CD8-positive, alpha-beta memory T cell (primary cell): ENCODE measurements at regions not wholly inside any gene's neighbourhood (a gene's known extent, or its start where the extent isn't known, plus 50 kb on each side); places are given as distances from the start of the nearest gene placed in this dataset.

Experiments used
- CTCF ChIA-PET: fragments of 350-600 bp; sonication (Branson Sonifier 250); formaldehyde crosslinking; loops from one replicate; lab custom pipeline; 2021; ENCODE audit warnings: antibody characterized with exemption; lab: Charles Lee
- POLR2A ChIA-PET: fragments of 350-600 bp; sonication (Branson Sonifier 250); formaldehyde crosslinking; loops from one replicate; lab custom pipeline; 2021; ENCODE audit warnings: antibody characterized with exemption; lab: Charles Lee
- DNase-seq, 5 donors: peaks; one replicate each; pipeline versions ENCODE4 v3.0.0 to v3.0.0-alpha.2; 2020 to 2022; ENCODE audit warnings: mixed read lengths in 1 of 5
- H3K27ac ChIP-seq: one replicate; pipeline ENCODE4 v1.7.0; 2013; ENCODE audit warnings: low read depth, mild to moderate bottlenecking, low read length, moderate library complexity
- H3K27me3 ChIP-seq: 2 replicates; pipeline ENCODE4 v1.7.0; 2013; ENCODE audit warnings: low read length, mild to moderate bottlenecking; ENCODE audit not compliant: insufficient read depth, poor library complexity, severe bottlenecking
- H3K36me3 ChIP-seq: 2 replicates; pipeline ENCODE4 v1.7.0; 2013; ENCODE audit warnings: mild to moderate bottlenecking, low read length, moderate library complexity; ENCODE audit not compliant: insufficient read depth
- H3K4me1 ChIP-seq: 2 replicates; pipeline ENCODE4 v1.7.0; 2013; ENCODE audit warnings: mild to moderate bottlenecking, low read length, moderate library complexity; ENCODE audit not compliant: insufficient read depth
- H3K4me3 ChIP-seq: 2 replicates; pipeline ENCODE4 v1.7.0; 2013; ENCODE audit warnings: mild to moderate bottlenecking, low read length
- H3K9me3 ChIP-seq: 2 replicates; pipeline ENCODE4 v1.7.0; 2013; ENCODE audit warnings: mild to moderate bottlenecking, low read length
- H3K27ac Mint-ChIP-seq, 8 donors: one replicate each; pipeline ENCODE4 v1.8.0; 2020 to 2021; ENCODE audit warnings: mixed read lengths in 8 of 8, mild to moderate bottlenecking in 6 of 8, inconsistent platforms in 3 of 8, moderate library complexity in 3 of 8
- H3K27me3 Mint-ChIP-seq, 2 donors: one replicate each; pipeline ENCODE4 v1.8.0; 2020 to 2021; ENCODE audit warnings: mixed read lengths in 2 of 2, mild to moderate bottlenecking in 1 of 2, moderate library complexity in 1 of 2
- H3K36me3 Mint-ChIP-seq, 3 donors: one replicate each; pipeline ENCODE4 v1.8.0; 2020 to 2021; ENCODE audit warnings: mixed read lengths in 3 of 3, inconsistent platforms in 1 of 3, mild to moderate bottlenecking in 1 of 3
- H3K4me1 Mint-ChIP-seq, 3 donors: one replicate each; pipeline ENCODE4 v1.8.0; 2020 to 2021; ENCODE audit warnings: mixed read lengths in 3 of 3, inconsistent platforms in 1 of 3, mild to moderate bottlenecking in 1 of 3
- H3K4me3 Mint-ChIP-seq, 7 donors: one replicate each; pipeline ENCODE4 v1.8.0; 2020 to 2021; ENCODE audit warnings: mixed read lengths in 7 of 7, mild to moderate bottlenecking in 6 of 7, moderate library complexity in 4 of 7, inconsistent platforms in 2 of 7
- H3K9me3 Mint-ChIP-seq, 5 donors: one replicate each; pipeline ENCODE4 v1.8.0; 2020 to 2022; ENCODE audit warnings: mixed read lengths in 5 of 5, mild to moderate bottlenecking in 3 of 5, moderate library complexity in 2 of 5, inconsistent platforms in 1 of 5

GRCh38 chr3:147200545-147200944 is 205.8 kb downstream of the ZIC4 start:
- no peak overlapping the region for H3K4me3 ChIP-seq
- ChIA-PET CTCF (no interaction called here), POLR2A (no interaction called here)
- no peaks in the 10 kb centered on the region for H3K4me1 ChIP-seq
- DNase-seq, result no peak
- H3K27ac ChIP-seq, result no peak overlapping the region
- Mint-ChIP-seq H3K27ac (no peak overlapping the region), H3K4me3 (no peak overlapping the region), H3K4me1 (no peaks in the 10 kb centered on the region), H3K9me3 (peaks cover 0 to 11% (median 4%) of the 10 kb centered on the region in 5 donors), H3K36me3 (no peaks in the 10 kb centered on the region), H3K27me3 (no peaks in the 10 kb centered on the region)
- no peaks in the 10 kb centered on the region for H3K36me3 ChIP-seq
- H3K9me3 ChIP-seq, result no peaks in the 10 kb centered on the region
- H3K27me3 ChIP-seq, result no peaks in the 10 kb centered on the region

GRCh38 chr3:147197739-147198138 is 208.6 kb downstream of the ZIC4 start:
- Mint-ChIP-seq H3K36me3 (no peaks in the 10 kb centered on the region), H3K27me3 (no peaks in the 10 kb centered on the region)
- POLR2A ChIA-PET, result no interaction called here

GRCh38 chr3:147195887-147196286 is 210.5 kb downstream of the ZIC4 start:
- no peak overlapping the region for H3K4me3 ChIP-seq
- H3K4me1 ChIP-seq, result no peaks in the 10 kb centered on the region
- ChIA-PET CTCF (no interaction called here), POLR2A (no interaction called here)
- DNase-seq, result no peak
- H3K9me3 Mint-ChIP-seq, result peaks cover 2 to 13% (median 4%) of the 10 kb centered on the region in 5 donors
- H3K4me3 Mint-ChIP-seq, result no peak overlapping the region
- H3K36me3 Mint-ChIP-seq, result no peaks in the 10 kb centered on the region
- H3K27me3 Mint-ChIP-seq, result no peaks in the 10 kb centered on the region
- H3K27ac ChIP-seq, result no peak overlapping the region
- no peaks in the 10 kb centered on the region for H3K36me3 ChIP-seq
- H3K4me1 Mint-ChIP-seq, result no peaks in the 10 kb centered on the region
- H3K9me3 ChIP-seq, result peaks cover 3% of the 10 kb centered on the region
- no peaks in the 10 kb centered on the region for H3K27me3 ChIP-seq
- H3K27ac Mint-ChIP-seq, result no peak overlapping the region

More at GRCh38 chr3:147197739-147198138, 208.6 kb downstream of the ZIC4 start:
- Histone ChIP-seq H3K9me3 (no peaks in the 10 kb centered on the region), H3K27me3 (no peaks in the 10 kb centered on the region), H3K4me1 (no peaks in the 10 kb centered on the region), H3K4me3 (no peak overlapping the region), H3K36me3 (no peaks in the 10 kb centered on the region), H3K27ac (no peak overlapping the region)
- CTCF ChIA-PET, result no interaction called here
- Mint-ChIP-seq H3K4me3 (no peak overlapping the region), H3K9me3 (peaks cover 0 to 11% (median 4%) of the 10 kb centered on the region in 5 donors), H3K4me1 (no peaks in the 10 kb centered on the region), H3K27ac (no peak overlapping the region)
- no peak for DNase-seq

- ChIA-PET POLR2A (no interaction called here), CTCF (no interaction called here)
- Histone ChIP-seq H3K27me3 (no peaks in the 10 kb centered on the region), H3K27ac (no peak overlapping the region), H3K4me1 (no peaks in the 10 kb centered on the region), H3K36me3 (no peaks in the 10 kb centered on the region), H3K4me3 (no peak overlapping the region), H3K9me3 (peaks cover 3% of the 10 kb centered on the region)
- Mint-ChIP-seq H3K36me3 (no peaks in the 10 kb centered on the region), H3K4me1 (no peaks in the 10 kb centered on the region), H3K27ac (no peak overlapping the region), H3K4me3 (no peak overlapping the region), H3K9me3 (peaks cover 0 to 26% (median 4%) of the 10 kb centered on the region in 5 donors), H3K27me3 (no peaks in the 10 kb centered on the region)
- no peak for DNase-seq
These were observed 214.5 kb downstream of the ZIC4 start for GRCh38 chr3:147191795-147192385.

GRCh38 chr3:147189016-147189415 is 217.3 kb downstream of the ZIC4 start:
- no peak overlapping the region for H3K4me3 Mint-ChIP-seq
- H3K4me1 Mint-ChIP-seq, result no peaks in the 10 kb centered on the region
- H3K27me3 ChIP-seq, result no peaks in the 10 kb centered on the region
- no peak overlapping the region for H3K27ac Mint-ChIP-seq
- ChIA-PET POLR2A (no interaction called here), CTCF (no interaction called here)
- no peaks in the 10 kb centered on the region for H3K4me1 ChIP-seq
- H3K27me3 Mint-ChIP-seq, result no peaks in the 10 kb centered on the region
- peaks cover 3% of the 10 kb centered on the region for H3K9me3 ChIP-seq
- H3K27ac ChIP-seq, result no peak overlapping the region
- H3K4me3 ChIP-seq, result no peak overlapping the region
- no peaks in the 10 kb centered on the region for H3K36me3 Mint-ChIP-seq
- peaks cover 0 to 23% (median 3%) of the 10 kb centered on the region in 5 donors for H3K9me3 Mint-ChIP-seq
- DNase-seq, result no peak
- no peaks in the 10 kb centered on the region for H3K36me3 ChIP-seq

DNA sequence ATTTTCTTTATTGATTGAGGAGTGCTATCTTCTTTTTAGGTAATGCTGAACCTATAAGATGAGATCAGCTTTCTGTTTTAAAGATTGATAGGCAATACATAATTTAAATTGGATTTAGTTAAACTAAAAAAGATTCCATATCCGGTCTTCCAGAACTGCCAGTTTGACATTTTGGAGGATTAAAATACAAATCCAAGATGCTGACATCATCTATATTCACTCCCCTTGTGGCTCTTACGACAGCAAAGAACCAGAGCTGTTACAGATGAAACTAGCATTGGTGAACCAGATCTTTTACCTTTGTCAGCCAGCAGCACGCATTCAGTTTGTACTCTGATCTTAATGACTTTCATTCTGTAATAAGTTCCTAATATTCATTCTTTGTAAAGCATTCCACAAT is 218.7 kb downstream of the ZIC4 start:
- ChIA-PET POLR2A (no interaction called here), CTCF (no interaction called here)
- no peak overlapping the region for H3K4me3 Mint-ChIP-seq
- no peaks in the 10 kb centered on the region for H3K27me3 Mint-ChIP-seq
- no peaks in the 10 kb centered on the region for H3K4me1 Mint-ChIP-seq
- no peaks in the 10 kb centered on the region for H3K36me3 Mint-ChIP-seq
- Histone ChIP-seq H3K27me3 (no peaks in the 10 kb centered on the region), H3K27ac (no peak overlapping the region), H3K4me3 (no peak overlapping the region), H3K36me3 (no peaks in the 10 kb centered on the region), H3K4me1 (no peaks in the 10 kb centered on the region), H3K9me3 (peaks cover 3% of the 10 kb centered on the region)
- no peak for DNase-seq
- peaks cover 0 to 23% (median 6%) of the 10 kb centered on the region in 5 donors for H3K9me3 Mint-ChIP-seq
- no peak overlapping the region for H3K27ac Mint-ChIP-seq

- CTCF ChIA-PET, result no interaction called here
- DNase-seq, result no peak
- no peak overlapping the region for H3K4me3 Mint-ChIP-seq
- H3K27me3 Mint-ChIP-seq, result no peaks in the 10 kb centered on the region
- no peaks in the 10 kb centered on the region for H3K27me3 ChIP-seq
- H3K36me3 Mint-ChIP-seq, result no peaks in the 10 kb centered on the region
- no peaks in the 10 kb centered on the region for H3K4me1 Mint-ChIP-seq
- no peak overlapping the region for H3K27ac Mint-ChIP-seq
- peaks cover 0 to 16% (median 3%) of the 10 kb centered on the region in 5 donors for H3K9me3 Mint-ChIP-seq
- no peak overlapping the region for H3K27ac ChIP-seq
- no peaks in the 10 kb centered on the region for H3K9me3 ChIP-seq
- POLR2A ChIA-PET, result no interaction called here
- H3K4me1 ChIP-seq, result no peaks in the 10 kb centered on the region
- no peak overlapping the region for H3K4me3 ChIP-seq
- H3K36me3 ChIP-seq, result no peaks in the 10 kb centered on the region
These were observed 220.6 kb downstream of the ZIC4 start for GRCh38 chr3:147185781-147186180.

DNA sequence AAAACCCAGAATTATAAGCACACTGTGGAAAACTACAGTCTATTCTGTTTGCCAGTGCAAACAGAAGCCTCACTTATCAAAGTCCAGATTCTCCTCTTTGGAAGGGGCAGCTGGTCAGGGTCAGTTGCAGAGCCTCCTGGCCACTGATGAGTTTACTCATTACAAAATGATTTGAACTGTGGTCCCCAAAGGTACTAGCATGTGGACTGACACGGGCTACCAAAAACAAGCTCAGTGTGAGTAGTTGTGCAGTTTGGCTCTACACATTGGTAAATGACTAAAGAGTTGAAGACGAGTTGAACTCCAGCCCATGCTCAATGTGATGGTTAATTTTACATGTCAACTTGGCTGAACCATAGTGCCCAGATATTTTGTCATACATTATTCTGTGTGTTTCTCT is 221.5 kb downstream of the ZIC4 start:
- no peaks in the 10 kb centered on the region for H3K36me3 Mint-ChIP-seq
- no peaks in the 10 kb centered on the region for H3K4me1 ChIP-seq
- H3K4me3 Mint-ChIP-seq, result no peak overlapping the region
- H3K4me3 ChIP-seq, result no peak overlapping the region
- H3K27ac ChIP-seq, result no peak overlapping the region
- ChIA-PET CTCF (no interaction called here), POLR2A (no interaction called here)
- no peak for DNase-seq
- H3K36me3 ChIP-seq, result no peaks in the 10 kb centered on the region
- no peak overlapping the region for H3K27ac Mint-ChIP-seq
- H3K9me3 ChIP-seq, result no peaks in the 10 kb centered on the region
- peaks cover 0 to 9% (median 3%) of the 10 kb centered on the region in 5 donors for H3K9me3 Mint-ChIP-seq
- no peaks in the 10 kb centered on the region for H3K4me1 Mint-ChIP-seq
- H3K27me3 Mint-ChIP-seq, result no peaks in the 10 kb centered on the region
- no peaks in the 10 kb centered on the region for H3K27me3 ChIP-seq
